HCT116 (cell line): ENCODE measurements at regions not wholly inside any gene's neighbourhood (a gene's known extent, or its start where the extent isn't known, plus 50 kb on each side); places are given as distances from the start of the nearest gene placed in this dataset.

Source experiments
- ATAC-seq: fragments of 200-7000 bp; cut with Tn5 transposase; 2 replicates; pipeline ENCODE4 v1.9.1; 2020; ENCODE audit warnings: mild to moderate bottlenecking, moderate library complexity
- BruUV-seq: library from RNA; stranded (reverse); fragments of 400-500 nt; replicated peaks from 2 replicates; lab custom pipeline; 2021; lab: Mats Ljungman, UMichigan
- CTCF ChIA-PET: fragments of 300-600 bp; sonication (Branson Sonifier 250); formaldehyde crosslinking; loops from one replicate; lab custom pipeline; 2021; ENCODE audit warnings: antibody characterized with exemption; lab: Charles Lee
- POLR2A ChIA-PET: fragments of 300-600, 350-600 bp; sonication (Branson Sonifier 250); formaldehyde crosslinking; loops from one replicate; lab custom pipeline; 2021; ENCODE audit warnings: antibody characterized with exemption; lab: Charles Lee
- RAD21 ChIA-PET, 2 experiments: fragments of 300-600 bp; sonication (Branson Sonifier 250); formaldehyde crosslinking; loops; one replicate each; lab custom pipeline; 2023; ENCODE audit warnings: low total read pairs in 2 of 2; ENCODE audit not compliant: uncharacterized antibody in 2 of 2, unreplicated experiment in 2 of 2, low non-redundant PET in 1 of 2; lab: Charles Lee
- DNase-seq: peaks from one replicate; pipeline ENCODE4 v3.0.0-alpha.2; 2010; ENCODE audit warnings: low read depth, low spot score
- H2AFZ ChIP-seq: fragments of 200-600 bp; shearing (Covaris generic), sonication (generic); 2 replicates; pipeline ENCODE4 v1.6.1; 2017; ENCODE audit warnings: low read depth, mixed run types, mixed read lengths, antibody characterized with exemption, low read length; ENCODE audit not compliant: poor library complexity, severe bottlenecking
- H3K27ac ChIP-seq: 2 replicates; pipeline ENCODE4 v1.5.1; 2012; ENCODE audit warnings: low read depth, low read length
- H3K27me3 ChIP-seq: fragments of 200-600 bp; sonication (generic); 2 replicates; pipeline ENCODE4 v1.6.1; 2016; ENCODE audit warnings: mixed run types, low read length, mixed read lengths; ENCODE audit not compliant: insufficient read depth
- H3K36me3 ChIP-seq, 2 experiments: fragments of 200-500 bp in 1 of 2; fragments of 200-600 bp in 1 of 2; sonication (Bioruptor generic) in 1 of 2; sonication (generic) in 1 of 2; 2 replicates each; pipeline versions ENCODE4 v1.5.1 to v1.6.1; 2014 to 2016; ENCODE audit warnings: low read length in 2 of 2, inconsistent platforms in 1 of 2, mixed read lengths in 1 of 2, mixed run types in 1 of 2; ENCODE audit not compliant: insufficient read depth in 2 of 2, control insufficient read depth in 1 of 2
- H3K4me1 ChIP-seq, 2 experiments: fragments of 200-600 bp in 1 of 2; sonication (generic) in 1 of 2; 2 replicates each; pipeline versions ENCODE4 v1.5.1 to v1.6.1; 2012 to 2017; ENCODE audit warnings: low read length in 2 of 2, inconsistent platforms in 1 of 2, mild to moderate bottlenecking in 1 of 2, mixed read lengths in 1 of 2, mixed run types in 1 of 2, moderate library complexity in 1 of 2; ENCODE audit not compliant: insufficient read depth in 2 of 2, control insufficient read depth in 1 of 2
- H3K4me2 ChIP-seq: fragments of 200-600 bp; sonication (generic); 2 replicates; pipeline ENCODE4 v1.6.1; 2017; ENCODE audit warnings: mixed run types, low read length, mixed read lengths
- H3K4me3 ChIP-seq, 2 experiments: fragments of 200-600 bp in 1 of 2; sonication (generic) in 1 of 2; replicated peaks in 1 of 2; 2 replicates each; pipeline ENCODE4 v1.5.1; 2011 to 2016; ENCODE audit warnings: low read length in 2 of 2, control low read depth in 1 of 2, low read depth in 1 of 2, mild to moderate bottlenecking in 1 of 2, mixed read lengths in 1 of 2, mixed run types in 1 of 2
- H3K79me2 ChIP-seq: fragments of 200-600 bp; sonication (generic); 2 replicates; pipeline ENCODE4 v1.6.1; 2017; ENCODE audit warnings: mild to moderate bottlenecking, mixed run types, low read length, moderate library complexity, mixed read lengths; ENCODE audit not compliant: insufficient read depth
- H3K9ac ChIP-seq: fragments of 200-600 bp; sonication (generic); 2 replicates; pipeline ENCODE4 v1.6.1; 2016; ENCODE audit warnings: low read length, mixed read lengths
- H3K9me2 ChIP-seq: fragments of 200-600 bp; sonication (generic), shearing (Covaris generic); 2 replicates; pipeline ENCODE4 v1.6.1; 2017; ENCODE audit warnings: mixed run types, mild to moderate bottlenecking, moderate library complexity; ENCODE audit not compliant: insufficient read depth
- H3K9me3 ChIP-seq, 2 experiments: fragments of 200-500 bp in 1 of 2; fragments of 200-600 bp in 1 of 2; sonication (Bioruptor generic) in 1 of 2; sonication (generic) in 1 of 2; 2 replicates each; pipeline ENCODE4 v1.6.1; 2014 to 2017; ENCODE audit warnings: low read length in 2 of 2, mixed read lengths in 2 of 2, inconsistent platforms in 1 of 2, low read depth in 1 of 2, mild to moderate bottlenecking in 1 of 2, mixed run types in 1 of 2, moderate library complexity in 1 of 2; ENCODE audit not compliant: control insufficient read depth in 1 of 2, insufficient read depth in 1 of 2
- H4K20me1 ChIP-seq: fragments of 200-600 bp; sonication (generic), shearing (Covaris generic); 2 replicates; pipeline ENCODE4 v1.6.1; 2017; ENCODE audit warnings: mixed run types, mild to moderate bottlenecking, moderate library complexity; ENCODE audit not compliant: insufficient read depth
- ATF3 ChIP-seq: IDR thresholded peaks from 2 replicates; pipeline ENCODE4 v1.6.1; 2012
- CBX3 ChIP-seq: IDR thresholded peaks from 2 replicates; pipeline ENCODE4 v1.6.1; 2012; ENCODE audit warnings: low read depth
- CEBPB ChIP-seq: IDR thresholded peaks from 2 replicates; pipeline ENCODE4 v1.6.1; 2012; ENCODE audit warnings: low read depth
- FOSL1 ChIP-seq: IDR thresholded peaks from 2 replicates; pipeline ENCODE4 v1.6.1; 2012; ENCODE audit warnings: low read depth
- intact Hi-C: fragments of 100-400 bp; cut with micrococcal nuclease; formaldehyde crosslinking; loops from 2 replicates; pipeline ENCODE4 v1.10.0; 2022

- Histone ChIP-seq H3K27me3 (no peaks in the 10 kb centered on the region), H3K4me2 (no peak overlapping the region), H4K20me1 (no peaks in the 10 kb centered on the region), H3K4me3 (no peak overlapping the region), H3K4me1 (no peaks in the 10 kb centered on the region), H2AFZ (no peak overlapping the region), H3K9me2 (no peaks in the 10 kb centered on the region), H3K36me3 (no peaks in the 10 kb centered on the region), H3K9me3 (peaks cover 4 to 13% of the 10 kb centered on the region in 2 experiments; a peak in 2 of 4 replicates), H3K79me2 (no peaks in the 10 kb centered on the region), H3K27ac (no peak overlapping the region), H3K9ac (no peak overlapping the region)
- ATAC-seq, result no peak
- ChIA-PET POLR2A (no interaction called here), RAD21 (no interaction called here), CTCF (no interaction called here)
- no TSS peak for BruUV-seq
- no peak for DNase-seq
- intact Hi-C loops, result no loop called here
- TF ChIP-seq ATF3 (no peak), CBX3 (no peak), CEBPB (no peak)
These were observed 406.6 kb upstream of the FAT3 start for GRCh38 chr11:91817996-91818395.

GRCh38 chr11:91813263-91813662, 411.4 kb upstream of the FAT3 start:
- POLR2A ChIA-PET, result no interaction called here
- TF ChIP-seq FOSL1, result no peak
- H3K36me3 ChIP-seq, result no peaks in the 10 kb centered on the region
- no peak overlapping the region for H2AFZ ChIP-seq
- H3K9ac ChIP-seq, result no peak overlapping the region
- H3K4me1 ChIP-seq, result no peaks in the 10 kb centered on the region
- H3K4me2 ChIP-seq, result no peak overlapping the region
- DNase-seq (no peak), ATAC-seq (no peak)
- CTCF ChIA-PET, result no interaction called here
- RAD21 ChIA-PET, result no interaction called here
- intact Hi-C loops, result no loop called here
- H4K20me1 ChIP-seq, result no peaks in the 10 kb centered on the region
- H3K9me3 ChIP-seq, result peaks cover 3 to 7% of the 10 kb centered on the region in 2 experiments; a peak in 2 of 4 replicates
- no peaks in the 10 kb centered on the region for H3K27me3 ChIP-seq
- H3K79me2 ChIP-seq, result no peaks in the 10 kb centered on the region
- H3K9me2 ChIP-seq, result no peaks in the 10 kb centered on the region
- no peak overlapping the region for H3K27ac ChIP-seq
- BruUV-seq, result no TSS peak
- no peak overlapping the region for H3K4me3 ChIP-seq
